Dendritic cell treated with granulocyte-macrophage colony-stimulating factor and Interleukin-4, amounts not matched to agents 40 ng/mL and 50 ng/mL, for 4 days (primary cell): ENCODE measurements at regions not wholly inside any gene's neighbourhood (a gene's known extent, or its start where the extent isn't known, plus 50 kb on each side); places are given as distances from the start of the nearest gene placed in this dataset.

Experiments used
- H3K27ac Mint-ChIP-seq: one replicate; pipeline ENCODE4 v1.8.0; 2022; ENCODE audit warnings: mild to moderate bottlenecking, mixed read lengths
- H3K27me3 Mint-ChIP-seq: one replicate; pipeline ENCODE4 v1.8.0; 2022; ENCODE audit warnings: mild to moderate bottlenecking, mixed read lengths
- H3K36me3 Mint-ChIP-seq: one replicate; pipeline ENCODE4 v1.8.0; 2022; ENCODE audit warnings: low read depth, mixed read lengths
- H3K4me1 Mint-ChIP-seq: one replicate; pipeline ENCODE4 v1.8.0; 2022; ENCODE audit warnings: low read depth, mixed read lengths
- H3K4me3 Mint-ChIP-seq: one replicate; pipeline ENCODE4 v1.8.0; 2022; ENCODE audit warnings: mild to moderate bottlenecking, moderate library complexity, mixed read lengths
- H3K9me3 Mint-ChIP-seq: one replicate; pipeline ENCODE4 v1.8.0; 2022; ENCODE audit warnings: mixed read lengths
- intact Hi-C: fragments of 100-400 bp; cut with micrococcal nuclease; formaldehyde crosslinking; loops from one replicate; pipeline ENCODE4 v1.15.0; 2022

DNA sequence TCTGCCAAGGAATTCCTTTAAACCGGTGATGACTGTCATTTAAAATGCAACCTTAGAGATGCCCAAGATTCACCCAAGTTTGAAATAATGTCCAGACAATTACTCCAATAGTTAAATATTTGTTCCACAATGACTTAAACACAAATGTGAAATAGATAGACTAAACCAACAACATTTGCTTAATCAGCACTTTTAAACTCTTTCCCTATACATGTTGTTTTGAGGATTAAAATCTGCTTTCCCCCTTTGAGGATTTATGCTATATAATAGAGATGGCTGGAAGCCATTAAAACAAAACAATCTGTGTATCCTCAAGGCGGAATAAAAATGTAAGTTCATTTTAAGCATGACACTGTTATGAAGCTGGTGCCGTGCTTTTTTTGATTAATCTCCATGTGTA lies 297.8 kb upstream of the RSPO3 start:
- Mint-ChIP-seq H3K36me3 (no peaks in the 10 kb centered on the region), H3K4me1 (no peaks in the 10 kb centered on the region), H3K4me3 (no peak overlapping the region), H3K27me3 (no peaks in the 10 kb centered on the region), H3K9me3 (peaks cover 12% of the 10 kb centered on the region), H3K27ac (no peak overlapping the region)
- intact Hi-C loops = no loop called here

DNA sequence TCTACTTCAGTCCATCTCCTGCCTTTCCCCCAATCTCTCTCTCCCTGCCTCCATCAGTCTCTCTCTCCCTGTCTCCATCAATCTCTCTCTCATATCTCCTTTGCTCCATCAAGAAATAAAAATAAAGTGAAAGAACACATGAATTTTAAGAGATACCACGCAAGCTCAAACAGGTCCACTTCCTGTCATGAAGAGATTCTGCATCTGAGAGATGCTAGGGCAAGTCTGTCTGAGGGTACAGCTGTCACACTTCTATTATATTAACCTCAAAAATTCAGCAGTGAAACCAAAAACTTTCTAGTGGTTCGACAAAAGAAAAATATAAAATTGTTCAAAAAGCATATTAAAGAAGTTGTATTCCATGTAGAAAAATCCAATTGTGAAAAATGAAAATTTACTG lies 296.8 kb upstream of the RSPO3 start:
- H3K27me3 Mint-ChIP-seq = no peaks in the 10 kb centered on the region
- intact Hi-C loops = no loop called here
- no peaks in the 10 kb centered on the region for H3K36me3 Mint-ChIP-seq
- no peak overlapping the region for H3K4me3 Mint-ChIP-seq
- no peak overlapping the region for H3K27ac Mint-ChIP-seq
- H3K9me3 Mint-ChIP-seq = peaks cover 2% of the 10 kb centered on the region
- no peaks in the 10 kb centered on the region for H3K4me1 Mint-ChIP-seq

GRCh38 chr6:126824226-126824625 lies 294.2 kb upstream of the RSPO3 start:
- no peaks in the 10 kb centered on the region for H3K9me3 Mint-ChIP-seq
- H3K4me3 Mint-ChIP-seq = no peak overlapping the region
- no peak overlapping the region for H3K27ac Mint-ChIP-seq
- intact Hi-C loops = no loop called here
- no peaks in the 10 kb centered on the region for H3K27me3 Mint-ChIP-seq
- H3K4me1 Mint-ChIP-seq = no peaks in the 10 kb centered on the region
- no peaks in the 10 kb centered on the region for H3K36me3 Mint-ChIP-seq

GRCh38 chr6:126824815-126825214 lies 293.7 kb upstream of the RSPO3 start:
- no peak overlapping the region for H3K27ac Mint-ChIP-seq
- H3K9me3 Mint-ChIP-seq = no peaks in the 10 kb centered on the region
- intact Hi-C loops = no loop called here
- no peaks in the 10 kb centered on the region for H3K4me1 Mint-ChIP-seq
- no peak overlapping the region for H3K4me3 Mint-ChIP-seq
- H3K36me3 Mint-ChIP-seq = no peaks in the 10 kb centered on the region
- no peaks in the 10 kb centered on the region for H3K27me3 Mint-ChIP-seq

- intact Hi-C loops = no loop called here
- no peak overlapping the region for H3K27ac Mint-ChIP-seq
- no peaks in the 10 kb centered on the region for H3K36me3 Mint-ChIP-seq
- H3K4me3 Mint-ChIP-seq = no peak overlapping the region
- no peaks in the 10 kb centered on the region for H3K9me3 Mint-ChIP-seq
- no peaks in the 10 kb centered on the region for H3K4me1 Mint-ChIP-seq
- no peaks in the 10 kb centered on the region for H3K27me3 Mint-ChIP-seq
Observed at GRCh38 chr6:126826166-126826714, 292.2 kb upstream of the RSPO3 start.

DNA sequence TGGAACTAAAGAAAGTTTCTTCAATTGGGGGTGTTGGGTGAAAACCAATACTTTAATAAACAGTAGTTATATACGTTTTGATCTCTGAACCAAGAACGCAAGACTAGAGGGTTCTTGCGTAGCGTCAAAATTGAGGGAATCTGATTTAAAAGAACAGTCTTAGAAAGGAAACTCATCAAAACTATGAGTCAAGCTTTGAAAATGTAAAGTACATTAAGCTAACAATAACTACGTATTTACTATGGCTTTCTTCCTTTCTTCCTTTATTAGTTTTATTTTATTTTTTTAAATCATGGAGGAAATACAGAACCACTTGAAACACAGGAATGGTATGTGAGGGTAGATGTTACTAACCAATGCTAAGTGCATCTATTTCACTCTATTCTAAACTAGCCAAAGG lies 287.0 kb upstream of the RSPO3 start:
- Mint-ChIP-seq H3K4me1 (no peaks in the 10 kb centered on the region), H3K9me3 (no peaks in the 10 kb centered on the region), H3K36me3 (no peaks in the 10 kb centered on the region), H3K27me3 (no peaks in the 10 kb centered on the region), H3K27ac (no peak overlapping the region), H3K4me3 (no peak overlapping the region)
- intact Hi-C loops = no loop called here

- no peaks in the 10 kb centered on the region for H3K36me3 Mint-ChIP-seq
- no peaks in the 10 kb centered on the region for H3K27me3 Mint-ChIP-seq
- no peaks in the 10 kb centered on the region for H3K9me3 Mint-ChIP-seq
- H3K27ac Mint-ChIP-seq = no peak overlapping the region
- intact Hi-C loops = no loop called here
- no peak overlapping the region for H3K4me3 Mint-ChIP-seq
- no peaks in the 10 kb centered on the region for H3K4me1 Mint-ChIP-seq
Observed at GRCh38 chr6:126842769-126843168, 275.7 kb upstream of the RSPO3 start.

DNA sequence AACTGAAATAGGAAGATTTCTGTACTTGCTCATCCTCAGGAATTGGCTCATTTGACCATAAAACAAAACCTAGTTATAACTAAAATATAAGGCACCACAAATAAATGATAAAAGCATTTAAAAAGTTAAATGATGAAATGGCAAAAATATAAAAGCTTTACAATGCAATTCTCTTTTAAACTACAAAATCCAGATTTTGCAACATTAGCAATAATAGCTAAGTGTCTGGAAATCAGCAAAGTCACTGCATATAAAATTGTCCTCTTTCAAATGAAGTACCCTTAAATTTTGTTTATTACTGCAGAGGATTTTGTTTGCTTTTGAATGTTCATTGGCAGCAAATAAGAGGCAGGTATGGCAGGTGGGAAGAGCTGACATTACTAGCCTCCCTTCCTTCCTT lies 270.4 kb upstream of the RSPO3 start:
- no peaks in the 10 kb centered on the region for H3K4me1 Mint-ChIP-seq
- no peak overlapping the region for H3K27ac Mint-ChIP-seq
- H3K27me3 Mint-ChIP-seq = no peaks in the 10 kb centered on the region
- intact Hi-C loops = no loop called here
- H3K36me3 Mint-ChIP-seq = no peaks in the 10 kb centered on the region
- H3K9me3 Mint-ChIP-seq = peaks cover 26% of the 10 kb centered on the region
- H3K4me3 Mint-ChIP-seq = no peak overlapping the region

GRCh38 chr6:126867641-126868040 lies 250.8 kb upstream of the RSPO3 start:
- no peaks in the 10 kb centered on the region for H3K27me3 Mint-ChIP-seq
- no peak overlapping the region for H3K27ac Mint-ChIP-seq
- no peaks in the 10 kb centered on the region for H3K9me3 Mint-ChIP-seq
- no peaks in the 10 kb centered on the region for H3K36me3 Mint-ChIP-seq
- intact Hi-C loops = no loop called here
- H3K4me1 Mint-ChIP-seq = no peaks in the 10 kb centered on the region
- no peak overlapping the region for H3K4me3 Mint-ChIP-seq

- H3K27me3 Mint-ChIP-seq = peaks cover 2% of the 10 kb centered on the region
- intact Hi-C loops = no loop called here
Observed at GRCh38 chr6:126873351-126873750, 245.1 kb upstream of the RSPO3 start.

DNA sequence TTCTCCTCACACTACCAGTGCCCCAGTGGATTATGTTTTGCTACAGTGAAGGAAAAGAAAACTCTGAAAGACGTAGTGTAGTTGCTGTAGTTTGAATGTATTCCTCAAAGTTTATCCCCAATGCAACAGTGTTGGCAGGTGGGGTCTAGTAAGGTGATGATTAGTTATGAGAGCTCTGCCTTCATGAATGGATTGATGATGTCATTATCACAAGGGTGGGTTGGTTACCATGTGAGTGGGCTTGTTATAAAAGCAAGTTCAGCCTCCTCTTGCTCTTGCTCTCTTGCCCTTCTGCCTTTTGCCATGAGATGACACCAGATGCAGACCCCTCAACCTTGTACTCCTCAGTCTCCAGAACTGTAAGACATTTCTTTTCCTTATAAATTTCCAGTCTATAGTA lies 244.7 kb upstream of the RSPO3 start:
- intact Hi-C loops = no loop called here
- Mint-ChIP-seq H3K4me1 (no peaks in the 10 kb centered on the region), H3K27ac (no peak overlapping the region), H3K27me3 (peaks cover 2% of the 10 kb centered on the region), H3K4me3 (no peak overlapping the region), H3K9me3 (no peaks in the 10 kb centered on the region), H3K36me3 (no peaks in the 10 kb centered on the region)

More at GRCh38 chr6:126873351-126873750, 245.1 kb upstream of the RSPO3 start:
- H3K4me1 Mint-ChIP-seq = no peaks in the 10 kb centered on the region
- H3K4me3 Mint-ChIP-seq = no peak overlapping the region
- no peaks in the 10 kb centered on the region for H3K9me3 Mint-ChIP-seq
- H3K27ac Mint-ChIP-seq = no peak overlapping the region
- H3K36me3 Mint-ChIP-seq = no peaks in the 10 kb centered on the region

DNA sequence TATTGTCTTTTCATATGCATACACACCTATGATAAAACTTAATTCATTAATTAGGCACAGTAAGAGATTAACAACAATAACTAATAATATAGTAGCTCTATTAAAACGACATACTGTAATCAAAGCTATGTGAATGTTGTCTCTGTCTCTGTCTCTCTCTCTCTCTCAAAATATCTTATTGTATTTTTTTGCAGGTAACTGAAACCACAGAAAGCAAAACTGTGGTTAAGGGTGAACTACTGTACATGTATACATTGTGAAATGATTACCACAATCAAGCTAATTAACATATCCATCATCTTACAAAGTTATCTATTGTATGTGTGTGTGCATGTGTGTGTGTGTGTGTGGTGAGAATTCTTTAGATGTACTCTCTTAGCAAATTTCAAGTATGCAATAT lies 242.0 kb upstream of the RSPO3 start:
- peaks cover 2% of the 10 kb centered on the region for H3K27me3 Mint-ChIP-seq
- no peak overlapping the region for H3K27ac Mint-ChIP-seq
- H3K4me3 Mint-ChIP-seq = no peak overlapping the region
- no peaks in the 10 kb centered on the region for H3K36me3 Mint-ChIP-seq
- H3K9me3 Mint-ChIP-seq = no peaks in the 10 kb centered on the region
- H3K4me1 Mint-ChIP-seq = no peaks in the 10 kb centered on the region
- intact Hi-C loops = no loop called here

- no peaks in the 10 kb centered on the region for H3K27me3 Mint-ChIP-seq
- no peaks in the 10 kb centered on the region for H3K4me1 Mint-ChIP-seq
- H3K27ac Mint-ChIP-seq = no peak overlapping the region
- intact Hi-C loops = no loop called here
- no peak overlapping the region for H3K4me3 Mint-ChIP-seq
- no peaks in the 10 kb centered on the region for H3K9me3 Mint-ChIP-seq
- no peaks in the 10 kb centered on the region for H3K36me3 Mint-ChIP-seq
Observed at GRCh38 chr6:126880964-126881363, 237.5 kb upstream of the RSPO3 start.

DNA sequence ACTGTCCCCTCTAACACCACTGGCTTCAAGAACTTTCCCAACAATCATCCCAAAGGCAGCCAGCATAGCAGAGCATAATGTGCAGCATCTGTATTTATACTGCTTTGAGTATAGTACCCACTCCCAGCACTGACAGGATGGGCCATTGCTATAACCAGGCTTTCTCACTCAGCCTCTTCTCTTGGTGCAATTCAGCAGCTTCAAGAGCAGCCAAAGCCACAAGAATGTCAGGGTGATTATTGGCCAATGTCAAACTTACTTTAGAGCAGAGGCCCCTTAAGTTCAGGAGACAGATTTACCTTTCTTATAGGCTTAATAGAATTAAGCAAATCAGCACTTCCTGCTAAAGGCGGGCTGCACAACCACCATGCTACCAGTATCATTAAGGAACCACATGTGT lies 232.4 kb upstream of the RSPO3 start:
- Mint-ChIP-seq H3K9me3 (no peaks in the 10 kb centered on the region), H3K4me3 (no peak overlapping the region), H3K4me1 (no peaks in the 10 kb centered on the region), H3K27me3 (no peaks in the 10 kb centered on the region), H3K27ac (no peak overlapping the region), H3K36me3 (no peaks in the 10 kb centered on the region)
- intact Hi-C loops = no loop called here
